AG04449 (cell line): ENCODE measurements at regions not wholly inside any gene's neighbourhood (a gene's known extent, or its start where the extent isn't known, plus 50 kb on each side); places are given as distances from the start of the nearest gene placed in this dataset.
"Not testable (repeated sequence)": the region's sequence is repeated elsewhere in the genome, so short reads cannot be mapped to it uniquely, and the experiment has no call there.

ENCODE experiments used
- CTCF ChIA-PET: fragments of 350-600 bp; formaldehyde crosslinking; extraction: SDS; loops from one replicate; lab custom pipeline; 2021; ENCODE audit warnings: antibody characterized with exemption; lab: Yijun Ruan, JAX
- POLR2A ChIA-PET: fragments of 400-600, 350-600 bp; formaldehyde crosslinking; extraction: SDS; loops from one replicate; lab custom pipeline; 2020; ENCODE audit warnings: antibody characterized with exemption, inconsistent platforms; lab: Yijun Ruan, JAX
- DNase-seq: peaks from one replicate; pipeline ENCODE4 v3.0.0-alpha.2; 2010; ENCODE audit warnings: low read depth, low spot score
- H3K4me3 ChIP-seq: 2 replicates; pipeline ENCODE4 v1.5.1; 2011; ENCODE audit warnings: low read depth, mild to moderate bottlenecking, control low read depth, low read length
- CTCF ChIP-seq: IDR thresholded peaks from one replicate; pipeline ENCODE4 v1.5.1; 2011; ENCODE audit warnings: mild to moderate bottlenecking, moderate library complexity, low read length, control low read depth, inconsistent platforms; ENCODE audit not compliant: insufficient read depth; ENCODE audit errors: missing control alignments

- no peak for TF ChIP-seq CTCF
- ChIA-PET POLR2A (no interaction called here), CTCF (interaction anchor here (0.7 to 1.0 kb wide), 2 partner anchors 12 to 276 kb away, joined by 3 to 4 read pairs; no protein-coding TSS in a partner anchor)
- no peak for DNase-seq
- no peak overlapping the region for H3K4me3 ChIP-seq
These were observed 872.9 kb upstream of the SLC35B3 start for GRCh38 chr6:9308284-9308683.

- ChIA-PET CTCF (interaction anchor here (0.7 to 1.0 kb wide), 2 partner anchors 12 to 276 kb away, joined by 3 to 4 read pairs; no protein-coding TSS in a partner anchor), POLR2A (no interaction called here)
- DNase-seq: no peak
- TF ChIP-seq CTCF: no peak
- no peak overlapping the region for H3K4me3 ChIP-seq
These were observed 872.4 kb upstream of the SLC35B3 start for GRCh38 chr6:9307786-9308185.

- TF ChIP-seq CTCF: no peak
- no peak for DNase-seq
- POLR2A ChIA-PET: no interaction called here
- CTCF ChIA-PET: no interaction called here
- H3K4me3 ChIP-seq: no peak overlapping the region
These were observed 871.8 kb upstream of the SLC35B3 start for GRCh38 chr6:9307187-9307586.

GRCh38 chr6:9295644-9296043 lies 860.3 kb upstream of the SLC35B3 start:
- H3K4me3 ChIP-seq: no peak overlapping the region
- no peak for DNase-seq
- no peak for TF ChIP-seq CTCF
- CTCF ChIA-PET: interaction anchor here (0.9 kb wide), 1 partner anchor 12 kb away, joined by 4 read pairs; no protein-coding TSS in a partner anchor
- POLR2A ChIA-PET: no interaction called here

- TF ChIP-seq CTCF: no peak
- no peak overlapping the region for H3K4me3 ChIP-seq
- POLR2A ChIA-PET: no interaction called here
- DNase-seq: no peak
- CTCF ChIA-PET: no interaction called here
These were observed 857.6 kb upstream of the SLC35B3 start for GRCh38 chr6:9292975-9293374.

GRCh38 chr6:9290342-9290741 lies 855.0 kb upstream of the SLC35B3 start:
- H3K4me3 ChIP-seq, CTCF ChIA-PET, DNase-seq, POLR2A ChIA-PET: not testable (repeated sequence)

GRCh38 chr6:9272671-9273070 lies 837.3 kb upstream of the SLC35B3 start:
- no peak for TF ChIP-seq CTCF
- H3K4me3 ChIP-seq: no peak overlapping the region
- POLR2A ChIA-PET: no interaction called here
- CTCF ChIA-PET: no interaction called here
- no peak for DNase-seq
